ENCODE measurements at regions not wholly inside any gene's neighbourhood (a gene's known extent, or its start where the extent isn't known, plus 50 kb on each side); places are given as distances from the start of the nearest gene placed in this dataset.

DNA sequence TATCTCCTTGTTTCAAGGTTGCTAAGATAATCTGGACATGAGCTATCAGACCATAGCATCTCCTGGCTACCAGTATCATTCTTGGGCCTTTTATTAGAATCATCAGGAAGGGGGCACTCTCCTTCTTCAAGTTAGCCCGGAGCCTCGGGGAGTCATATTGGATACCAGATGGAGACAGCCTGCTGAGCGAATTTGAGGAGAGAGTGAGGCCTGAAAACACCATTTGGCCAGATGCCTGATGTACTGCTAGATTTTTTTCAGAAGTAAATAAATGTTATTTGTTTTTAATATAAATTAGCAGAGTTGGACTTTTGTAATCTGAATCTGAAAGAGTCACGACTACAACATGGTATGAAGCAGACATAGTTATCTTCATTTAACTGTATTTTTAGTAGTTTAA is 848.6 kb downstream of the IGSF11 start:
- TF ChIP-seq CTCF (conservative IDR thresholded peaks at IDR 0.05) (no peak), EZH2 (IDR thresholded peaks at IDR 0.05; ENCODE audit: low read depth) (no peak)

Measured in PC-9 (cell line).